ENCODE measurements at regions not wholly inside any gene's neighbourhood (a gene's known extent, or its start where the extent isn't known, plus 50 kb on each side); places are given as distances from the start of the nearest gene placed in this dataset.

DNA sequence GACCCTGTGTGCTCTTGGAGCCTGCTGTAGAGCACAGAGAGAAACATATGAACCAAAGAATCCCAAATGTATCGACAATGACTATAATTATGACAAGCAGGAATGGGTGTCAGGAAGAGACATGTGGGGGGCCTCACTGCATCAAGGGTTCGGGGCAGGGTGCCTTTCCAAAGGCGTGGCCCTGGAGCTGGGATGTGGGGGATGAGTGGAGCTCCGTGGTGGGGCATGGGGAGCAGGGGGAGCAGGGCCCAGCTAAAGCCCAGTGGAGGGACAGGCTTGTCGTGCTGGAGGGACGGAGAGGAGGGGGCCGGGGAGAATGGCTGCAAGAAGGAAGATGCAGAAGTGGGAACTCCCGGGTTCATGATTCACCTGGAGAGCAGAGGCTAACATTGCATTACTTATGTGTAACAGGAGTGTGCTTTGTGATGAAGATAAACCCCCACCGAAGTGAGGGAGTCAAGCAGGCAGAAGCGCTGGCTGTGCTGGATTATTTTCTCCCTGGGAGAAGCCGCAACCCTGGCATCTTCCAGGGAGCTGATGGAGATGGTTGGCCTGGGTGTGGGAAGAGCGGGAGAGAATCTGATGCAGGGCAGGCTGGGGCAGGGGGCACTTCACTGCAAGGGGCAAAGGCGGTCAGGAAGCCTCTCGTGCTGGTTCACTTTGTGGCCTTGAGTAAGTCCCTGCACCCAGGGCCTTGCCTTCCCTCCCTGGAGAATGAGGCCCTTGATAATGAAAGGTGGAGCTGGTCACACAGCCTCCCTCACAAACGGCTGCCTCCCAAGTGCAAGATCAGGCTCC is 124.6 kb upstream of the RUNX3 start:
- POLR2A ChIA-PET: no interaction called here
- ATAC-seq (no peak), FAIRE-seq (no peak), DNase-seq (ENCODE audit: low spot score) (no peak)
- peaks cover 10 to 29% of the 10 kb centered on the region in 2 experiments; a peak in 4 of 5 replicates for H3K27me3 ChIP-seq (ENCODE audit: control insufficient read depth in 1 of 2, insufficient read depth in 2 of 2, low read length in 2 of 2)
- intact Hi-C loops (cut with micrococcal nuclease; ENCODE audit: unreplicated experiment): no loop called here
- no peak overlapping the region for H3K27ac ChIP-seq (ENCODE audit: extremely low read length, insufficient read depth, low read length)
- H3K4me1 ChIP-seq (ENCODE audit: insufficient read depth, low read length): no peaks in the 10 kb centered on the region
- in situ Hi-C loops (cut with HindIII; ENCODE audit: extremely low pct_ligation_motif_present, low pct_unique_long_range_greater_than_20kb): no loop called here
- H2AFZ ChIP-seq (ENCODE audit: low read length): no peak overlapping the region
- no peaks in the 10 kb centered on the region for H3K9me3 ChIP-seq (ENCODE audit: low read length)
- no peak overlapping the region for H3K4me3 ChIP-seq (replicated peaks in 1 of 3; ENCODE audit: insufficient read depth in 1 of 3, low read depth in 2 of 3, low read length in 3 of 3)
- 17% methylated on average over 12 of the region's 15 CpGs for WGBS (ENCODE audit: low lambda C conversion rate)
- CTCF ChIA-PET (ENCODE audit: low intra/inter-chr PET ratio, low total read pairs): no interaction called here
- H3K4me2 ChIP-seq (ENCODE audit: low read depth, low read length): no peak overlapping the region
- no peaks in the 10 kb centered on the region for H3K36me3 ChIP-seq (replicated peaks in 1 of 2; ENCODE audit: control insufficient read depth in 1 of 2, insufficient read depth in 2 of 2, low read length in 2 of 2)
- BruUV-seq (replicated peaks): no TSS peak
- H3K9ac ChIP-seq (ENCODE audit: insufficient read depth, low read depth, low read length): no peak overlapping the region
- no peaks in the 10 kb centered on the region for H4K20me1 ChIP-seq (ENCODE audit: insufficient read depth, low read length)
- TF ChIP-seq ATRX (CRISPR knock-in tag; IDR thresholded peaks at IDR 0.05; ENCODE audit: borderline replicate concordance) (no peak), KLF9 (CRISPR knock-in tag; IDR thresholded peaks at IDR 0.05; ENCODE audit: low read depth) (no peak), NFE2 (CRISPR knock-in tag; IDR thresholded peaks at IDR 0.05) (no peak), ZC3H13 (CRISPR knock-in tag; IDR thresholded peaks at IDR 0.05) (no peak), GABPA (IDR thresholded peaks at IDR 0.05; ENCODE audit: low read depth, low read length) (no peak), GABPA (CRISPR knock-in tag; IDR thresholded peaks at IDR 0.05; ENCODE audit: low read depth) (no peak), ZNF33A (CRISPR knock-in tag; IDR thresholded peaks at IDR 0.05; ENCODE audit: borderline replicate concordance) (no peak), XBP1 (CRISPR knock-in tag; IDR thresholded peaks at IDR 0.05) (no peak), NR2F1 (CRISPR knock-in tag; IDR thresholded peaks at IDR 0.05) (no peak), ZNF205 (CRISPR knock-in tag; IDR thresholded peaks at IDR 0.05) (no peak), BCL6 (CRISPR knock-in tag; IDR thresholded peaks at IDR 0.05) (no peak), ZSCAN20 (CRISPR knock-in tag; IDR thresholded peaks at IDR 0.05; ENCODE audit: borderline replicate concordance) (no peak), ZZZ3 (CRISPR knock-in tag; IDR thresholded peaks at IDR 0.05; ENCODE audit: borderline replicate concordance) (no peak), ARID2 (CRISPR knock-in tag; IDR thresholded peaks at IDR 0.05; ENCODE audit: borderline replicate concordance) (no peak), NFYB (CRISPR knock-in tag; IDR thresholded peaks at IDR 0.05) (no peak), TEAD2 (CRISPR knock-in tag; IDR thresholded peaks at IDR 0.05) (no peak), HMG20B (CRISPR knock-in tag; conservative IDR thresholded peaks at IDR 0.05) (no peak)
- TF ChIP-seq, protein P1, sequence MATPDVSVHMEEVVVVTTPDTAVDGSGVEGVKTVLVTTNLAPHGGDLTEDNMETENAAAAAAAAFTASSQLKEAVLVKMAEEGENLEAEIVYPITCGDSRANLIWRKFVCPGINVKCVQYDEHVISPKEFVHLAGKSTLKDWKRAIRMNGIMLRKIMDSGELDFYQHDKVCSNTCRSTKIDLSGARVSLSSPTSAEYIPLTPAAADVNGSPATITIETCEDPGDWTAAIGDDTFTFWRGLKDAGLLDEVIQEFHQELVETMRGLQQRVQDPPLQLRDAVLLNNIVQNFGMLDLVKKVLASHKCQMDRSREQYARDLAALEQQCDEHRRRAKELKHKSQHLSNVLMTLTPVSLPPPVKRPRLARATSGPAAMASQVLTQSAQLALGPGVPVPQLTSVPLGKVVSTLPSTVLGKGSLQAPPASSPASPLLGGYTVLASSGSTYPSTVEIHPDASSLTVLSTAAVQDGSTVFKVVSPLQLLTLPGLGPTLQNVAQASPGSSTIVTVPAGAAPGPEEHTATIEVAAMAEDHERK (CRISPR knock-in tag; IDR thresholded peaks at IDR 0.05; ENCODE audit: low read depth): no peak
- TF ChIP-seq, protein P2, sequence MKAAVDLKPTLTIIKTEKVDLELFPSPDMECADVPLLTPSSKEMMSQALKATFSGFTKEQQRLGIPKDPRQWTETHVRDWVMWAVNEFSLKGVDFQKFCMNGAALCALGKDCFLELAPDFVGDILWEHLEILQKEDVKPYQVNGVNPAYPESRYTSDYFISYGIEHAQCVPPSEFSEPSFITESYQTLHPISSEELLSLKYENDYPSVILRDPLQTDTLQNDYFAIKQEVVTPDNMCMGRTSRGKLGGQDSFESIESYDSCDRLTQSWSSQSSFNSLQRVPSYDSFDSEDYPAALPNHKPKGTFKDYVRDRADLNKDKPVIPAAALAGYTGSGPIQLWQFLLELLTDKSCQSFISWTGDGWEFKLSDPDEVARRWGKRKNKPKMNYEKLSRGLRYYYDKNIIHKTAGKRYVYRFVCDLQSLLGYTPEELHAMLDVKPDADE (CRISPR knock-in tag; IDR thresholded peaks at IDR 0.05): no peak
- TF ChIP-seq, protein P3, sequence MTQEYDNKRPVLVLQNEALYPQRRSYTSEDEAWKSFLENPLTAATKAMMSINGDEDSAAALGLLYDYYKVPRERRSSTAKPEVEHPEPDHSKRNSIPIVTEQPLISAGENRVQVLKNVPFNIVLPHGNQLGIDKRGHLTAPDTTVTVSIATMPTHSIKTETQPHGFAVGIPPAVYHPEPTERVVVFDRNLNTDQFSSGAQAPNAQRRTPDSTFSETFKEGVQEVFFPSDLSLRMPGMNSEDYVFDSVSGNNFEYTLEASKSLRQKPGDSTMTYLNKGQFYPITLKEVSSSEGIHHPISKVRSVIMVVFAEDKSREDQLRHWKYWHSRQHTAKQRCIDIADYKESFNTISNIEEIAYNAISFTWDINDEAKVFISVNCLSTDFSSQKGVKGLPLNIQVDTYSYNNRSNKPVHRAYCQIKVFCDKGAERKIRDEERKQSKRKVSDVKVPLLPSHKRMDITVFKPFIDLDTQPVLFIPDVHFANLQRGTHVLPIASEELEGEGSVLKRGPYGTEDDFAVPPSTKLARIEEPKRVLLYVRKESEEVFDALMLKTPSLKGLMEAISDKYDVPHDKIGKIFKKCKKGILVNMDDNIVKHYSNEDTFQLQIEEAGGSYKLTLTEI (CRISPR knock-in tag; conservative IDR thresholded peaks at IDR 0.05): no peak
- TF ChIP-seq, protein P4, sequence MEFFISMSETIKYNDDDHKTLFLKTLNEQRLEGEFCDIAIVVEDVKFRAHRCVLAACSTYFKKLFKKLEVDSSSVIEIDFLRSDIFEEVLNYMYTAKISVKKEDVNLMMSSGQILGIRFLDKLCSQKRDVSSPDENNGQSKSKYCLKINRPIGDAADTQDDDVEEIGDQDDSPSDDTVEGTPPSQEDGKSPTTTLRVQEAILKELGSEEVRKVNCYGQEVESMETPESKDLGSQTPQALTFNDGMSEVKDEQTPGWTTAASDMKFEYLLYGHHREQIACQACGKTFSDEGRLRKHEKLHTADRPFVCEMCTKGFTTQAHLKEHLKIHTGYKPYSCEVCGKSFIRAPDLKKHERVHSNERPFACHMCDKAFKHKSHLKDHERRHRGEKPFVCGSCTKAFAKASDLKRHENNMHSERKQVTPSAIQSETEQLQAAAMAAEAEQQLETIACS (CRISPR knock-in tag; IDR thresholded peaks at IDR 0.05): no peak
- H3K79me2 ChIP-seq (ENCODE audit: insufficient read depth, low read length): no peaks in the 10 kb centered on the region

All from HepG2 (cell line).